IMR-90 (cell line): ENCODE measurements at regions not wholly inside any gene's neighbourhood (a gene's known extent, or its start where the extent isn't known, plus 50 kb on each side); places are given as distances from the start of the nearest gene placed in this dataset.

Experiments used
- CEBPB ChIP-seq: IDR thresholded peaks from 2 replicates; pipeline ENCODE4 v1.6.1; 2012; ENCODE audit warnings: low read depth, low read length, improper control_type of control experiment
- CTCF ChIP-seq: conservative IDR thresholded peaks from 2 replicates; pipeline ENCODE4 v1.5.1; 2012; ENCODE audit warnings: mild to moderate bottlenecking, low read depth, low read length, improper control_type of control experiment
- MXI1 ChIP-seq: IDR thresholded peaks from 2 replicates; pipeline ENCODE4 v1.6.1; 2012; ENCODE audit warnings: low read depth, mild to moderate bottlenecking, low read length, moderate library complexity, borderline replicate concordance
- POLR2A ChIP-seq: IDR thresholded peaks from 2 replicates; pipeline ENCODE4 v1.6.1; 2012; ENCODE audit warnings: mild to moderate bottlenecking, low read depth, low read length
- RCOR1 ChIP-seq: IDR thresholded peaks from 2 replicates; pipeline ENCODE4 v1.6.1; 2012; ENCODE audit warnings: mild to moderate bottlenecking, low read length, improper control_type of control experiment; ENCODE audit not compliant: insufficient replicate concordance
- RFX5 ChIP-seq: IDR thresholded peaks from 2 replicates; pipeline ENCODE4 v1.8.0; 2012; ENCODE audit warnings: low read depth, mild to moderate bottlenecking, low read length, moderate library complexity

GRCh38 chr2:120979921-120980320, 244.3 kb downstream of the GLI2 start:
- TF ChIP-seq CTCF, result no peak
- TF ChIP-seq RFX5, result no peak
- TF ChIP-seq POLR2A, result no peak
- no peak for TF ChIP-seq RCOR1
- TF ChIP-seq MXI1, result no peak
- no peak for TF ChIP-seq CEBPB
